ENCODE measurements at regions not wholly inside any gene's neighbourhood (a gene's known extent, or its start where the extent isn't known, plus 50 kb on each side); places are given as distances from the start of the nearest gene placed in this dataset.

DNA sequence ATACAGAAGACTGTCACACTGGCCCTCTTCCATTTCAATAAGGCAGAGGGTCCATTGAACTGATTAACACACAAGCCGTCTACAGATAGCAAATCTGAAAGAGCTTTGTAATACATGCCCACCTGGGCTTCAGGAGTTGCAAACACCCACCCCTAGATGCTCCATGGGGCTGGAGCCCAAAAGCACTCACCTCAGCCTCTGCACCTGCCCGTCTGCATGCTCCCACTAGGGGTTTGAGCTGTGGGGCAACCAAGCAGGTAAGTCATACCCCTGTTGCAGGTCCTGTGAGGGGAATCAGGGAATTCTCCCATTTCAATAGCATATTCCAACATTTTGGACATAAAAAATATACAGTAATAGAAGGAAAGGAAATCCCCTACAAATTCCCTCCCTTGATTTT is 243.0 kb upstream of the KCNIP4 start:
- DNase-seq (ENCODE audit: low read depth): no peak
- TF ChIP-seq, protein P1, sequence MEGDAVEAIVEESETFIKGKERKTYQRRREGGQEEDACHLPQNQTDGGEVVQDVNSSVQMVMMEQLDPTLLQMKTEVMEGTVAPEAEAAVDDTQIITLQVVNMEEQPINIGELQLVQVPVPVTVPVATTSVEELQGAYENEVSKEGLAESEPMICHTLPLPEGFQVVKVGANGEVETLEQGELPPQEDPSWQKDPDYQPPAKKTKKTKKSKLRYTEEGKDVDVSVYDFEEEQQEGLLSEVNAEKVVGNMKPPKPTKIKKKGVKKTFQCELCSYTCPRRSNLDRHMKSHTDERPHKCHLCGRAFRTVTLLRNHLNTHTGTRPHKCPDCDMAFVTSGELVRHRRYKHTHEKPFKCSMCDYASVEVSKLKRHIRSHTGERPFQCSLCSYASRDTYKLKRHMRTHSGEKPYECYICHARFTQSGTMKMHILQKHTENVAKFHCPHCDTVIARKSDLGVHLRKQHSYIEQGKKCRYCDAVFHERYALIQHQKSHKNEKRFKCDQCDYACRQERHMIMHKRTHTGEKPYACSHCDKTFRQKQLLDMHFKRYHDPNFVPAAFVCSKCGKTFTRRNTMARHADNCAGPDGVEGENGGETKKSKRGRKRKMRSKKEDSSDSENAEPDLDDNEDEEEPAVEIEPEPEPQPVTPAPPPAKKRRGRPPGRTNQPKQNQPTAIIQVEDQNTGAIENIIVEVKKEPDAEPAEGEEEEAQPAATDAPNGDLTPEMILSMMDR (IDR thresholded peaks at IDR 0.05; ENCODE audit: insufficient read depth, low read length): no peak
- no peak overlapping the region for H3K4me3 ChIP-seq (ENCODE audit: low read depth, low read length)

DNA sequence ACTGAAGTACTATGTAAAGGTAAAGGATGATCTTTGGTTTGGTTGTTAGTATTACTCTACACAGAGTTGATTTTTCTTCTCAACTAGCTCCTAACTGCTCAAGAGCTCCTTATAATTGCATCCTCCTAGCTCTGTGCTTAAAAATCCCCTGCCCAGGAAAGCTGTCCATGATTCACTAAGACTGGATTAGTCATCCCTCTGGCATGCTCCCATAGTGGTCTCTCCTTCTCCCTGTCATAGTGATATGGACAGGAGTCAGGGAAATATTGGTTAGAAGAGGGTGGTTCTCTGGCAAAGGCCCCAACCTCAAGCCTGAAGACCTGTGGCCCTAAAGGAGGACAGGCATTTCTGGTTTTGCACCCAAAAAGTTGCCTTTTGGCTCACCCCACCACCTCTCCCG is 242.3 kb upstream of the KCNIP4 start:
- H3K4me3 ChIP-seq (ENCODE audit: low read depth, low read length): no peak overlapping the region
- peak; percentile 93 for DNase-seq (ENCODE audit: low read depth)
- TF ChIP-seq, protein P1 (IDR thresholded peaks at IDR 0.05; ENCODE audit: insufficient read depth, low read length): no peak

DNA sequence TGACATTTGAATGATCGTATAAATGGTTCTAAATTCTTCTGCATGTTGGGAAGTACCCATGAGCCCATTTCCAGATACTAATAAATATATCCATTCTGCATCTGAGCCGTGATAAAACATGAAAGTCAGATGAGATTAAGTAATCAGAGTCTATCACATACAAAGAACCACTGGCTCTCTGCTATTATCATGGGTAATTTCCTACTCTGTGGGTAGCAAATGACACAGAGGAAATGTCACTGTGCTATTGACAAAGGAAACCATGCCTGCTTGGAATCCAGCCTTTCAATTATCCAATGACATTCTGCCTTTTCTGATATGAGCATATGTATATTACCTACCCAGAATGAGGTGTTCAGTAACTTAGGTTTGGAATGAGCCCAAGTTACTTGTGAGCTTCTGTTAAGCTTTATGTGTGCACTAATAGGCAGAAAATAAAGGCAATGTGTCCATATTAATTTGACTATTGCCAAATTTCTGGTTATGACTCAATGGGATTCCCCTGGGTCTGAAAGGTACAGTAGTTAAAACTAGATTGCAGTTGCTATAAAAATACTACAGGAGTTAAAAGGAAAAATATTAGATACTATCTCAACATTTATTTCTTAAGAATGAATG is 238.7 kb upstream of the KCNIP4 start:
- TF ChIP-seq, protein P1 (IDR thresholded peaks at IDR 0.05; ENCODE audit: insufficient read depth, low read length): no peak
- DNase-seq (ENCODE audit: low read depth): no peak
- H3K4me3 ChIP-seq (ENCODE audit: low read depth, low read length): no peak overlapping the region

DNA sequence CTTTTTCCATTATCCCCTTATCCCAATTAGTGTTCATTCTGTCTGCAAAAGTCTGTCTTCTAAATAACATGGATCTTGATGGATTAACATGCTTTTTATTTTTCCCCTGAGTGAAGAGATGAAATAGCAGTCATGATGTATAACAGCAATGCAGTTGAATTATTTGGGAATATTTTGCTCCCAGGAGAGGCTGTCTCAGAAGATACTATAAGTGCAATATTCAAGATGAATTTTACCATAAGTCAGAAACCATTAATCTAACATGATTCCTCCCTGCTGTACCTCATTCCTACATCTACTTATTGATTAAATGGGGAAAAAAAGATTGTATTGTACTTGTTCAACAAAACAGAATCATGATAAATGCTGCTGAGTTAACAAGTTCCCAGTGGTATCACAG is 233.2 kb upstream of the KCNIP4 start:
- no peak for DNase-seq (ENCODE audit: low read depth)
- H3K4me3 ChIP-seq (ENCODE audit: low read depth, low read length): no peak overlapping the region
- TF ChIP-seq, protein P1 (IDR thresholded peaks at IDR 0.05; ENCODE audit: insufficient read depth, low read length): no peak

DNA sequence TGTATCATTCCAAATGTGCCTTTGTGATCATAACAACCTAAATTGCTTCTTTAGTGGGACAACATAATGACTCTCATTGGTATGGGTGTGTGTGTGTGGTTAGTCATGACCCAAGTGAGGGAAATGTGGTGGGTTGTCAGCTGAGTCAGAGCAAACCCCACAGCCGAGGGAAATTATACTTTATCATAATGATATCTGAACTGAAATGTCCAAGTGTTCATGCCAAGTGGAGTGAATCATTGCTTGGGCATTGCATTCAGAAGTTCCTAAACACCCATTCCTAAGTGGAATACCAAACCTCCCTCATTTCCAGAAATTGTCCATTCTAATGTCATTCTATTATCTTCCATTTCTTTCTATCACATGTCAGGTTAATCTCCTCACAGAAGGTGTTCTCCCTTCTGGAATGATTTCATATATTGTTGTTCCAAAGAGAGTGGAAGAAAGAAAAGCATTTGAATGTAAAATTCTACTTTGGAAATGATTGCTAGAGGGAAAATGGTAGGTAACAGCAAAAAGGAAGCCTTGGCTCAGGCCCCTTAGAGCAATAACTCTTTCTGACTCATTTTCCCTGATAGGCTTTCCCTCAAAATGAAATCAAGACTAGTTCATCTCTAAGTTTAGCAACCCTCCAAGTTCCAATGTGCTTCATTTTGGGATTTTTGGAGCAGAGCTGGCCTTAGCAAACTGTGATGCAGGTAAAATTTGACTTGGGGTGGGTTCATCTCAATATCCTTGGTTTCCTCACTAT is 230.7 kb upstream of the KCNIP4 start:
- DNase-seq (ENCODE audit: low read depth): peak; percentile 98
- H3K4me3 ChIP-seq (ENCODE audit: low read depth, low read length): no peak overlapping the region
- TF ChIP-seq, protein P1 (IDR thresholded peaks at IDR 0.05; ENCODE audit: insufficient read depth, low read length): no peak

DNA sequence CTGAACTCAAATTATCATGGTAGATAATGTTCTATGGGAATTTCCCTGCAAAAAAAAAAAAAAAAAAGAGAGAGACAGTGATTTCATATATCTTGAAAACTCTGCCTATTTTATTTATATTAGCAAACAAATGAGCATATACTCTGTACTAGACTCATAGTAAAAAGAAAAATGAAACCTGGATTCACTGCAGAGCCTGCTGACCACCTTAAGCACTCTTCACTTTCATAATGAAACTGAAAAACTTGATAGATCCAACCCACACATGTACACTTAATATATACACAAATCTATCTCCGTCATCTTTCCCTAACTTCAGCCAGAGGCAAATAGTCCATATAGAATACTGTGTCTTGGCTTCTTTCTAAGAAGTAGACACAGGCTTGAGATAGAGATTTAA is 226.1 kb upstream of the KCNIP4 start:
- no peak for DNase-seq (ENCODE audit: low read depth)
- no peak overlapping the region for H3K4me3 ChIP-seq (ENCODE audit: low read depth, low read length)
- TF ChIP-seq, protein P1 (IDR thresholded peaks at IDR 0.05; ENCODE audit: insufficient read depth, low read length): no peak
